ENCODE measurements at regions not wholly inside any gene's neighbourhood (a gene's known extent, or its start where the extent isn't known, plus 50 kb on each side); places are given as distances from the start of the nearest gene placed in this dataset.

DNA sequence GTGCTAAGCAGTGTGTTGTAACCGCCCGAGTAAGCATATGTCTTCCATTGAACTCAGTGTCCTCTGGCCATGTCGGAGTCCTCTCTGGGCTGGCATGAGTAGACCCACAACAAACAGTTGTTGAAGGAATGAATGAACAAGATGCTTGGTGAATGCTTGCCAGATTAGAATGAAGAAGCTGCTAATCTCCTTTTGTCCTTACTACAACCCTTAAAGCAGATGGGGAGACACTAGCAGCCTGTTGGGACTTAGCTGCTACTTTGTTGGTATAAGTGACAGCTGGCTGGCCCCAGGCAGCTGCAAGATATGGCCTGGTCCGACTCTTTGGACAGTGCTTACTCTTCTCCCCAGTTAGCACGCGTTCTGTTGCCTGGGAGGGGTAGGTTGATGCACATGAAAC is 370.1 kb downstream of the RPS24 start:
- no peak for DNase-seq
- in situ Hi-C loops (cut with HindIII; ENCODE audit: low pct_ligation_motif_present, low pct_unique_long_range_greater_than_20kb, low sequenced_read_pairs), result no loop called here

DNA sequence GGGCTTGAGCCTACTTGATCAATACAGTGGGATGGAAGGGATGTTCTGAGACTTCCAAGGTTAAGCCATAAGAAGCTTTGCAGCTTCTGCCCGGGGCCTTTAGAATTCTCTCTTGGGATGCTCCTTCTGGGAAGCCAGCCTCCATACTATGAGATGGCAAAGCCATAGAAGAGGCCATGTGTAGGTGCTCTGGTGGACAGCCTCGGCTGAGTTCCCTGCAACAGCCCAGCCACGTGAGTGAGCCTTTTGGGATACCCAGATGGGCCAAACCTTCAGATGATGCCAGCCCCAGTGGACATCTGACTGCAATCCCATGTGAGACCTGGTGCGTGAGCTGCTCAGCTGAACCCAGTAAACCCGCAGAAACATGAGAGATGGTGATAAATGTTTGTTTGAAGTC is 370.6 kb downstream of the RPS24 start:
- in situ Hi-C loops (cut with HindIII; ENCODE audit: low pct_ligation_motif_present, low pct_unique_long_range_greater_than_20kb, low sequenced_read_pairs), result no loop called here
- no peak for DNase-seq

DNA sequence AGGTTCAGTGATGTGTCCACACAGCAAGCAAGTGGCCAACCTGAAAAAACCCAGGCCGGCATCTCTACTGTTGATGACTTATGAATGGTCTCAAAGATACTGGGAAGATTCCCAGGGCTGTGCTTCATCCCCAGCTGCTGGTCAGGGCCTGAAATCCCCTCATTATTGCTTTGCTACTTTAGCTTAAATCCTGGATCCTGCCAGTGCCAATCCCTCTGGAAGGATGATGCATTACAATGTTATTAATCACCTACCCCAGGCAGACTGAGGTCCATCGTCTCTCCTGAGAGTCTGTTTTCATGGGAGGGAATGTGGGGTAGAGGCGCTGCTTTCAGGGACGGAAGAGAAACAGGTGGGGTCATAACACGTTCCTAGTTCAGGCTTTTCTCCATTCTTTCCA is 371.6 kb downstream of the RPS24 start:
- no peak for DNase-seq
- in situ Hi-C loops (cut with HindIII; ENCODE audit: low pct_ligation_motif_present, low pct_unique_long_range_greater_than_20kb, low sequenced_read_pairs), result no loop called here

DNA sequence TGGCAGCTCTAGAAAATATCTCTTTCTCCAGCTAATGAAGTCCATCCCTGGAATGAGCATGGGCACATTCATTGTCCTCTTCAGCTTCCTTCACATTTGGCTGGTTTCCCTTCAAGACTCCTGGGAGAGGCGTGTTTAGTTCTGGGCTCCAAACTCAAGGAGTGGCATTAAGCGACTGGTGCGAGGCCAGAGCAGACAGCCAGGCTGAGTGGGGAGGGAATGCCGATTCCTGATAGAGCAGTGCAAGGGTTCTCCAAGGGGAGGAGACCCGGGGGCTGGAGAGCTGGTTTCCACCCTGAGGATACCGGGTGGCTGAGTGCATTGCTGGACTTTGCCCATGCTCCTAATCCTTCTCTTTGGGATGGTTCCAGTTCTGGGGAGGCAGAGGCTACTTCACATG is 372.1 kb downstream of the RPS24 start:
- in situ Hi-C loops (cut with HindIII; ENCODE audit: low pct_ligation_motif_present, low pct_unique_long_range_greater_than_20kb, low sequenced_read_pairs), result no loop called here
- DNase-seq, result no peak

DNA sequence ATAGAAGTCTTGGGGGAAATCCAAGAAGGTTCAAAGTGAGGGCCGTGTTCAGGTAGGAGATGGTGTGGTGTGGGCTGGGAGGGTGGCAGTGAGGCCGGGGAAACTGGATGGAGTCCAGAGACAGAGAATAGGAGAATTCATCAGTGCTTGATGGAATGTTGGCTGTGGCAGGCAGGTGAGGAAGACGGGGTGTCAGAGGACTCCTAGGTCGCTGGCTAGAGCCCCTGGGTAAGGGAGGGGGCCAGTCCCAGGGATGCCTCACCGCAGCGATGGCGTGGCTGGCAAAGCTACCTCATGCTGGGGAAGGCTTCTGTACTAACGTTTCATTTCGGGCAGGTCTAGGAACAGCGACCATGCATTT is 373.0 kb downstream of the RPS24 start:
- no peak for DNase-seq
- in situ Hi-C loops (cut with HindIII; ENCODE audit: low pct_ligation_motif_present, low pct_unique_long_range_greater_than_20kb, low sequenced_read_pairs), result no loop called here

DNA sequence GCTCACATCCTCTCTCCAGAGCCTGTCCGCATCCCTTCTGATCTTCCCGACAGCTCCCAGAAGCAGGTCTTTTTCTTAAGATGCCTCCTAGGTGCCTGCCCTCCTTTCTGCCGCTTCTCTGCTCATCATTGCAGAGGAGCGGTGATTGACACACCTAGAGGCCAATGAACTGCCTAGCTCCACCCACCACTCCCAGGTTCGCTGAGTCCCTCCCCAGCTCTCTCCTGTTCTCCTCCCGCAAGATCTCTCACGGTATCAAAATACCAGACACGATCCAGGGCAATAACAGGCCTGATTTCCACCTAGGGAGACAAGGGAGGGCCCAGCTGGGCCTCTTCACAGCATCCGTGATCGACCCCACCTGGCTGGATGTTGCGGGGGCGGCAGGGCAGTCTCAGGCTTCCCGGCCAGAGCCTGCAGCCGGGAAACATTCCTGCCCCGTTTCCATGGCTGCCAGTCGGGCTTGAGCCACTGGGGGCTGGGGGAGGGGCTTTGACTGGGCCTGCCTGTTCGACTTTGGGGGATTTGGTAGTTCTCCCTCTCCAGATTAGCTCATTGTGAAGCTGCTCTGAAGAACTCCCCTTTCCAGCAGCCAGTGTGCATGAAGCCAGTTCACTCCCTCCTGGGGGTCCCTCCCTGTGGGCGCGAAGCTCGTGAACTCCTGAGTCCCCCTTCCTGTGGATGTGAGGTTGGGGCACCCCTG is 373.5 kb downstream of the RPS24 start:
- peak; percentile 88 for DNase-seq
- in situ Hi-C loops (cut with HindIII; ENCODE audit: low pct_ligation_motif_present, low pct_unique_long_range_greater_than_20kb, low sequenced_read_pairs), result no loop called here

DNA sequence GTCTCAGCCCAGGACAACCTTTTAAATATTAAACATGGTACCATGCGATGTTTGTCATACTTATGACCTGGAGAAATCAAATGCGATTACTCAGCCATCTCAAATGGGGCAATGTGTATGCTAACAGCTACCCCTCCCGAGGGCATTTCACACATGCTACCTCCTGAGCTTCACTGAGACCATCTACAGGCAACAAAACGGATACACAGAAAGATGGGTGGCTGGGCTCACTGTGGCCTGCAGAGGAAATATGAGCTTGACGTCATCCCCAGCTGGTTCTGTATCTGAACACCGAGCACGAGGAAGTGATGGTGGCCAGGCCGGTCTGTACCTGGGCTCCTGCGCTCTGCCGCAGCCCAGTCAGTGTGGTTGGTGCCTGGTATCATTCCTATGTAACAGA is 374.3 kb downstream of the RPS24 start:
- in situ Hi-C loops (cut with HindIII; ENCODE audit: low pct_ligation_motif_present, low pct_unique_long_range_greater_than_20kb, low sequenced_read_pairs), result no loop called here
- DNase-seq, result no peak

DNA sequence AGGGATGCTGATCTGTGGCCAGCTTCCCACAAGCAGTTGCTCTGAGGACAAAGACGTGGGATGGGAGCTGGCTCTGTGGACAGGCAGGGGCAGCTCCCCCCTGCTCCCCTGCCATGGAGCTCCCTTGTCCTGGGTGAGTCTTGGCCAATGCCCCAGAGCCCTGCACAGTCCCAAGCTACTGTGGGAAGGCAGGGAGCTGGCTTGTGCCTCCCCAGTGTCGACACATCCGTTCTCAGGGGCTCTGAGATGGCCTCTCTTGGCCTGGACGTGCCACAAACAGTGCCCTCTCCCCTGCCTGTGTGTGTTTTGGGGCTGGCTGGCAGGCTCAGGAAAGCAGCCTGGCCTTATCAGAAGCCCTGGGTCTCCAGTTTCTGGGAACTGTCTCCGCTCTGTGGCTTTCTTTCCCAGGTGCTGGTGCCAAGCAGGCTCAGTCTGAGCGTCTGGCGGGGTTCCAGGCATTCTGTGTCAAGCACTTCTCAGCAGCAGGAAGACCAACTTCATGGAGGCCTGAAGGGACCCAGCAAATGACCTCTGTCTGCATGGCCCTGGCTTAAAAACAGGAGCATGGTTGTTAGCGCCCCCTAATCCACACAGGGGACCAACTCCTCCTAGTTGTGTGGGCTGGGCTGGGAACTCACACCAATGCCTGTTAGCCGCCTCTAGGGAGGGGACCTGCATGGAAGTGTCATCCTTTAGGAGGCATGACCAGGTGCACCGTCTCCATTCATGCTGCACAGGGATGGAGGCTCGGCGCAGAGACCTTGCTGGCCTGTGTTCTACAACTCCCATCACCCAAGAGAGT is 375.2 kb downstream of the RPS24 start:
- in situ Hi-C loops (cut with HindIII; ENCODE audit: low pct_ligation_motif_present, low pct_unique_long_range_greater_than_20kb, low sequenced_read_pairs), result no loop called here
- DNase-seq, result no peak

DNA sequence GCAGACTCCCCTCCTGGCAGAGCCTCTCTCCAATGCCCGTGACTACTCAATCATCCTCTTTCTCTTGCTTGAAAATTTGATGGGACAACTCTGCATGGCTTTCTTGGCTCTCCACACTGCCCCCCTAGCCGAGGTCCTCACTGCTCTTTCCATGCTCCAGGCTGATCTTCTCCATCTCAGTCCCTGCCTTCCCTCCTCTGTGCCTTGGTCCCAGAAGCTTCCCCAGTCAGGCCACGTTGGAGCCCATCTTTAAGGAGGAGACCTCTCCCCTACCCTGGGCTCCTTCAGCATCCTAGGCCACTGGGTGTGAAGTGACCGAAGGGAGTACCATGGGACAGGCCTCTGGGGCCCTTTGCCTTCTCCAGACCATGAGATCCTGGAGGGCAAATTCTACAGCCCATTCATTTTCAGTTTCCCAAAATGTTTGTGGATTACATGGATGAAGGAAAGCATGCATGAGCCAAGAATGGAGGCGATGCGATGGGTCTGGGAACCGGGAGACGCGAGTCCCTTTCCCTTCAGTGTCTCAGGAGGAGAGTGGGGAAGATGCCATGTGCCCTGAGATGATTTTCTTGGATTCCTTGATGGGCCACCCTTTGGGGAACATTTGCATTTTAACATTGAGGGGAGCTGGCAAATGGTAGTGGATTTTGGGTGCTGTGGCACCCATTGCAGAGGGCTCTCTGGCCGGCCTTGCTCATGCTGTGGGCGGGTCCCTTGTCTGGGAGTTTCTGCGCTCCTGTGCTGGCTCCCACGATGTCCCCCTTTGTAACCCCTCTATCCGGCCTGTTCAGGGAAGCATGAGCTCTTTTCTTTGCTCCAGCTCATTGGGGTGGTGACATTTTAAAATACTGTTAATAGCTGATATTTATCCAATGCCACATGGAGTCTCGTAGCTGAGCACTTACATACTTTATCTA is 376.6 kb downstream of the RPS24 start:
- DNase-seq, result no peak
- in situ Hi-C loops (cut with HindIII; ENCODE audit: low pct_ligation_motif_present, low pct_unique_long_range_greater_than_20kb, low sequenced_read_pairs), result no loop called here

DNA sequence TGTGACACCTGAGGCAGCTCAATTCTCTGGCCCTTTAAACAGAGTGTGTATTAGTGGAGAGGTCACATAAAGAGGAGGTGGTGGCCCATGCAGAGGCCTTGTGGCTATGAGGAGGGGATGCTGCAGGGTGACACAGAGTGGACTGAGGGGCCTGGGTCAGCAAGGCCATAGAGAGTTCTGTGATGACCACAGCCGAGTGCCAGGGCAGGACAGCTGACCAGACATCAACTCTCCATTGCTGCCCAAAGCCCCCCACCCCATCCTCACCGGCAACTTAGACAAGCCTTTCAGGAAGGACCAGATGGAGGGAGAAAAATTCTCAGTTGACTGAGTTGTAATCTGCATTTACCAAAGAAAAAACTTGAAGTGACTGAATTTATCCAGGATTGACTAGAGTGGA is 378.1 kb downstream of the RPS24 start:
- DNase-seq, result no peak
- in situ Hi-C loops (cut with HindIII; ENCODE audit: low pct_ligation_motif_present, low pct_unique_long_range_greater_than_20kb, low sequenced_read_pairs), result no loop called here

DNA sequence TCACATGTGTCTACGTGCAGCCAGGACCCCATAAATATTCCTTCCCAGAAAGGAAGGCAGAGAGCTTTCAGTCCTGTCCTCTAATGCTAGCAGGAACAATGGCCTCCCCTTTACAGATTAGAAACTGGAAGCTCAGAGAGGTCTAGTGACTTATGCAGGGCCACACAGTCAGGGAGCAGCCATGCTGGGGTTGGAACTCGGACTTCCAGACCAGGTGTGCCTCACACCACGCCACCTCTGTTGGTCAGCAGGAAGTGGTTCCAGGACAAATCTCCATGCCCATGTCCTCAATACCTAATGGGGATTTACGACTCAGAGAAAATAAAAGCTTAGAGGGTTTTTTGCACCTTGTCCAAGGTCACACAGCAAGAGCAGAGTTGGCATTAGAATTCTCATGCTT is 378.9 kb downstream of the RPS24 start:
- in situ Hi-C loops (cut with HindIII; ENCODE audit: low pct_ligation_motif_present, low pct_unique_long_range_greater_than_20kb, low sequenced_read_pairs), result no loop called here
- DNase-seq, result no peak

DNA sequence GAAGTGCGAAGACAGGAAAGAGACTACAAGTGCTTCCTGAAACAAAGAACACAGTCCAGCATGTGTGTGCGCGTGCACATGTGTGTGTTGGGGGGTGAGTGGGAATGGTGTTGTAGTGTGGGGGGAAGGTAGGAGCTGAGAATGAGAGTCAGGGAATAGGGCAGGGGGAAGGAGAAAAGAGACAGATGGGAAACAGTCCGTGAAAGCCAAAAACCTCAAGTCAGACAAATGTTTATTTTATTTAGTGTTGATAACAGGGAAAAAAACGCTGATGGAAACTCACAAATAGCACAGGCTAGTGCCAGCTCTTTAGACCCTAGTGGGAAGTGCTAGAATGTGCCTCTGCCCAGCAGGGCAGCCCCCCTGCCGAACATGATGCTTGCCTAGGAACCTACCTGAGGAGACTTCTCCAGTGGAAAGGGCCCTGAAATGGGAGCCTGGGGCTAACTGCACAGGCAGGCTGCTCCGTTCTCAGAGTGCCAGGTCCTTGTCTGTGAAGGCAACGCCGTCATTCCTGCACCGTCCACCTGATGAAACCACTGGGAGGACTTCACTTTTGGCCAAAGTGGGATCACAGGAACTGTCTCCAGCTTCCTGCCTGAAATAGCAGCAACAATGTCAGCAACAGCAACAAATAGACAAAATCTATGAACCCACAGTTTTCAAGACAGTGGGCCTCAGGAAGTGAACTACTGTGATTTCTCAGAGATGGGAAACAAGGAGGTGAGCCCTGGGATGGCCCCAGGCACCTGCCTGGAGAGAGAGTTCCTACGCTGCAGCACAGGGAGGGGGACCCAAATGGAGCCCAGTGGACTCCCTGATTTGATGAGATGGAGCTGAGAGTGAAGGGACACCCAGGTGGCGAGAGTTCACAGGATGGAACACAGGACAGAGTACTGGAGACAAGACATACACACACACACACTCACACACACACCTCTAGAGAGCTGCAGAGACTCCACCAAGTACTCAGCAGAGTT is 379.7 kb downstream of the RPS24 start:
- no peak for DNase-seq
- in situ Hi-C loops (cut with HindIII; ENCODE audit: low pct_ligation_motif_present, low pct_unique_long_range_greater_than_20kb, low sequenced_read_pairs), result no loop called here

DNA sequence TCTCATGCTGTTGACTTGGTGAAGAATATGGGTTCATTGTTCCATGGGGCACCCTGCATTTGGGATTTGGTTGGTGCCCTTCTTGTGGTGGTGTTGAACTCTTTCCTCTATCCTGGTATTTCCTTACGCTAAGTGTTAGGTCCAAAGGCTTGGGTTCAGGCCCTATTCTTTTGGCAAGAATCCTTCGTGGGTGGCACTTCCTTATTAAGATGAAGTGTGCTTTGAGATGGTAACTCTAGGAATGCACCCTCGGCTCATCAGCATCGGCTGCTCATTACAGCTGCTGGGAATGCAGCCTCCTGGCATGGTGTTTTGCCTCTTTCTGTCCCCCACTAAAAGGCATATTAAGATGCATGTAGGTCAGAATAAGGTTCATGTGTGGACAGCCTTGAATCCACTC is 380.7 kb downstream of the RPS24 start:
- no peak for DNase-seq
- in situ Hi-C loops (cut with HindIII; ENCODE audit: low pct_ligation_motif_present, low pct_unique_long_range_greater_than_20kb, low sequenced_read_pairs), result no loop called here

DNA sequence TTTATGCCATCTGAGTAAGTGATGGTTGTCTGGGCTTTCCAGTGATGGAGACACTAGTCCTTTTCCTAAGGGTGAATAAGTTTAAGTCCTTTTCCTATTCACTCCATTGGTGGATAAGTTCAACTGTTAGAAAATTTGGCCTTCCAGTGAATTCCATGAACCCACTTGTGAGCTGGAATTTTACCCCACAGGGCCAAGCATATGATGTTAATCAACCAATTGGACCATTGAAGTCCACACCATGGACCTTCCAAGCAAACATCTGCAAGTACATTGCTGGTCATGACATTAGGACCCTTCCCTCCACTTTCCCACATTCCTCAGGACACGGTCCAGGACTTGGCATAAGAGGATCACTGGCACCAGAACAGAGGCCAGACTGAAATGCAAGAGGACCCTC is 381.4 kb downstream of the RPS24 start:
- DNase-seq, result no peak
- in situ Hi-C loops (cut with HindIII; ENCODE audit: low pct_ligation_motif_present, low pct_unique_long_range_greater_than_20kb, low sequenced_read_pairs), result no loop called here

DNA sequence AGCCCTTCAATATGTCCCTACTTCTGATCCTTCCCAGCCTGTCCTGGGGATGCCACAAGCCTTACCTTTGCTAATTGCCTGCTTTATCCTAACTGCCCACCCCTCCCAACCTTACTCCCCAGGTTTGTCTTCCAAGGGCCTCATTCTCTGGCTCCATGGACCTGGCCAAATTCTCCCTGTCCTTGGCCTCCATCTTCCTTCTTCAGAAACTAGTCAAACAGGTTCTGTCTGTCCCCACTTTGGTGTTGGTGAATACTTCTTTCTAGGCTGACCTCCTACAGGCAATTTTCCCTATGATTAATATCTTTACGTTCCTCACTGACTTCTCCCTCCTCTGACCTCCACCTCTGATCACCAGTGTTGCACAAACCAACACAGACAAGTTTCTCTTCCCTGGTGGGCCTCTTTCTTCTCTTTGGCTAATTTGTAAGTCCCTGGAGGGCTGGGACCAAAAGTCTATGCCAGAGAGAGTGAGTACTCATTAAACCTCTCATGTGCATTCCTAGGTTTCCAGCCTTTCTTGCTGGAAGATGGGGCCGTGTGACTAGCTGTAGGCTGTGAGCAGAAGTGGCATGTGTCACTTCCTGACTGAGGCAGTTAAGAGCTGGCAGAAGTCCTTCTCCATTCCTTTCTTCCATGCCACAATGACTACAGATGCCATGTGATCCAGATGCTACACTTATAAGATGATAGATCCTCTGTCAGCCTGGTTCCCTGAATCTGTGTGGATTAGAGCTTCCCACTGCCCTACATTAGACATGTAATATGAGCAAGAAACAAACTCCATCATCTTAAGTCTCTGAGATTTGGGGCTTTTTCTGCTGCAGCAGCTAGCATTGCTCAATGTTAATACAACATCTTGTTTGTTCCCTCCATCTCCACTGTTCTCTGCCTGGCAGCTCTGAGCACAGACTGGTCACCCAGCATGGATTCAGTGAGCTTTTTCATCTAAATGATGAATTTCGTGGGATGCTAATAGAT is 382.7 kb downstream of the RPS24 start:
- in situ Hi-C loops (cut with HindIII; ENCODE audit: low pct_ligation_motif_present, low pct_unique_long_range_greater_than_20kb, low sequenced_read_pairs), result no loop called here
- peak; percentile 9 for DNase-seq

DNA sequence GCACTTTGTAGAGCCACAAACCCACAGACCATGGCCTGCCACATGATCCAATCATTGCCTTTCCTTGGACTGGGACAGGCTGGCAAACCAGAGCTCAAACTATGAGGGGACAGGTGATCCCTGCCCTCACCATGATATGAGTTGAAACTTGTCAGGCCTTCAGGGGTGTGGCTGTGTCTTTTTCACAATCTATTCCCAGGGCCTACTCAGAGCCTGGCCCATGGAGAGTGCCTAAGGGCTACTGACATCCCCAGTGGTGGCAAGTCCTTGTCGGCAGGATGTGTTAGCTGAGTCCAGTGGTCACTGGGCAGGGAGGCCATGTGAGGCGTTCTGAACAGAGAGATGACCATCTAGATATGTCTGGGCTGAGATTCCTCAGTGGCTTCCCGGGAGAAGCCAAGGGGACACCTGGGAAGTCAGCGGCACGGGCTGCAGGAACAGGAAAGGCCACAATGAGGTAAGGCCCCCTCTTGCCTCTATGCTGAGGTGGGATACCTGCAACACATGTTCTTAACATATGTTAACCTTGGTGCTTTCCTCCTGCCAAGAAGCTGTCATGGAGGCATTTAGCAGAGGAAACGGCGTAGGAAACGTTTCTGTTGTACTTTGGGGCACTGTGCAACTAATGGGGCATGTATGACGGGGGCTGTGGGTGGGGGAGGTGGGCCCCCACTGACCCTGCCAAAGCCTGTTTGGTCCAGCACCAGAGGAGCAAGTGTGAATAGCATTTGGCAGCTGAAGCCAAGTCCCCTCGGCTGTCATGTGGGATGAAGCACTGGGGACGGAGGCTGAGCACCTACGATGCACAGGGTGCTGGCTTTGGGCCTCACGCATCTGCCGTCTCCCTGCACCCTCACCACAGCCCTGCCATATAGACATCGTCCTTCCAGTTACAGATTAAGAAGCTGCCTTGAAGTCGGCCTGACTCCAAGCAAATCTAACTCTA is 384.0 kb downstream of the RPS24 start:
- in situ Hi-C loops (cut with HindIII; ENCODE audit: low pct_ligation_motif_present, low pct_unique_long_range_greater_than_20kb, low sequenced_read_pairs), result no loop called here
- no peak for DNase-seq
